PC-9 (cell line): ENCODE measurements at regions not wholly inside any gene's neighbourhood (a gene's known extent, or its start where the extent isn't known, plus 50 kb on each side); places are given as distances from the start of the nearest gene placed in this dataset.

Experiments used
- BruUV-seq: library from RNA; stranded (reverse); fragments of 400-500 nt; replicated peaks from 2 replicates; lab custom pipeline; 2021; lab: Mats Ljungman, UMichigan
- CTCF ChIA-PET: fragments of 300-600 bp; sonication (Branson Sonifier 250); formaldehyde crosslinking; loops from one replicate; lab custom pipeline; 2022; ENCODE audit warnings: antibody characterized with exemption; lab: Charles Lee
- POLR2A ChIA-PET: fragments of 300-600 bp; sonication (Branson Sonifier 250); formaldehyde crosslinking; loops from one replicate; lab custom pipeline; 2022; ENCODE audit warnings: antibody characterized with exemption; ENCODE audit not compliant: unreplicated experiment; lab: Charles Lee
- DNase-seq, 2 experiments: peaks; one replicate each; pipeline versions ENCODE4 v3.0.0 to v3.0.0-alpha.2; 2015 to 2022; ENCODE audit warnings: mixed read lengths in 1 of 2
- H2AFZ ChIP-seq: fragments of 200-600 bp; sonication (generic); 2 replicates; pipeline ENCODE4 v1.8.1; 2017; ENCODE audit warnings: antibody characterized with exemption
- H3F3A ChIP-seq: fragments of 200-600 bp; sonication (generic); 2 replicates; pipeline ENCODE4 v1.8.1; 2017; ENCODE audit warnings: antibody characterized with exemption, mild to moderate bottlenecking, low read depth; ENCODE audit not compliant: insufficient read depth
- H3K27ac ChIP-seq: fragments of 200-600 bp; sonication (generic); 2 replicates; pipeline ENCODE4 v1.6.1; 2016; ENCODE audit warnings: mixed run types
- H3K27me3 ChIP-seq: fragments of 200-600 bp; sonication (generic); 2 replicates; pipeline ENCODE4 v1.6.1; 2016; ENCODE audit warnings: low read depth, mixed run types; ENCODE audit not compliant: insufficient read depth
- H3K36me3 ChIP-seq: fragments of 200-600 bp; sonication (generic); 2 replicates; pipeline ENCODE4 v1.6.1; 2016; ENCODE audit warnings: low read depth, mixed run types
- H3K4me1 ChIP-seq: fragments of 200-600 bp; sonication (generic); replicated peaks from 2 replicates; pipeline ENCODE4 v1.6.1; 2016; ENCODE audit warnings: mixed run types; ENCODE audit not compliant: insufficient read depth
- H3K4me2 ChIP-seq: fragments of 200-600 bp; sonication (generic); 2 replicates; pipeline ENCODE4 v1.6.1; 2017; ENCODE audit warnings: mixed run types
- H3K4me3 ChIP-seq: fragments of 200-600 bp; sonication (generic); 2 replicates; pipeline ENCODE4 v1.6.1; 2016; ENCODE audit warnings: mixed run types
- H3K79me2 ChIP-seq: fragments of 200-600 bp; sonication (generic); 2 replicates; pipeline ENCODE4 v1.6.1; 2017; ENCODE audit warnings: low read depth, mixed run types
- H3K9me2 ChIP-seq: fragments of 200-600 bp; sonication (generic); 2 replicates; pipeline ENCODE4 v1.8.1; 2017; ENCODE audit warnings: mild to moderate bottlenecking; ENCODE audit not compliant: insufficient read depth
- H3K9me3 ChIP-seq: fragments of 200-600 bp; sonication (generic); 2 replicates; pipeline ENCODE4 v1.8.1; 2016; ENCODE audit warnings: low read depth; ENCODE audit not compliant: insufficient read depth
- H4K20me1 ChIP-seq: fragments of 200-600 bp; sonication (generic); 2 replicates; pipeline ENCODE4 v1.8.1; 2017; ENCODE audit not compliant: insufficient read depth
- CTCF ChIP-seq: fragments of 200-600 bp; sonication (generic); conservative IDR thresholded peaks from 2 replicates; pipeline ENCODE4 v1.6.1; 2017; ENCODE audit warnings: mixed run types, antibody characterized with exemption, mild to moderate bottlenecking, moderate library complexity
- EZH2 ChIP-seq: fragments of 200-600 bp; sonication (generic); IDR thresholded peaks from 2 replicates; pipeline ENCODE4 v1.8.0; 2017; ENCODE audit warnings: antibody characterized with exemption, low read depth
- intact Hi-C: fragments of 100-400 bp; cut with micrococcal nuclease; formaldehyde crosslinking; loops from one replicate; pipeline ENCODE4 v1.10.0; 2022; ENCODE audit not compliant: unreplicated experiment

GRCh38 chr3:163384383-163384782 lies 1693.9 kb downstream of the SI start:
- Histone ChIP-seq H3K9me2 (no peaks in the 10 kb centered on the region), H3K4me1 (no peaks in the 10 kb centered on the region), H3K9me3 (no peaks in the 10 kb centered on the region), H3K4me2 (no peak overlapping the region), H3K36me3 (no peaks in the 10 kb centered on the region), H3F3A (no peaks in the 10 kb centered on the region), H2AFZ (no peak overlapping the region), H3K27me3 (no peaks in the 10 kb centered on the region), H4K20me1 (no peaks in the 10 kb centered on the region), H3K79me2 (no peaks in the 10 kb centered on the region), H3K4me3 (no peak overlapping the region), H3K27ac (no peak overlapping the region)
- TF ChIP-seq EZH2 (no peak), CTCF (no peak)
- POLR2A ChIA-PET, result no interaction called here
- BruUV-seq, result no TSS peak
- intact Hi-C loops, result no loop called here
- DNase-seq, result no peak
- CTCF ChIA-PET, result no interaction called here

DNA sequence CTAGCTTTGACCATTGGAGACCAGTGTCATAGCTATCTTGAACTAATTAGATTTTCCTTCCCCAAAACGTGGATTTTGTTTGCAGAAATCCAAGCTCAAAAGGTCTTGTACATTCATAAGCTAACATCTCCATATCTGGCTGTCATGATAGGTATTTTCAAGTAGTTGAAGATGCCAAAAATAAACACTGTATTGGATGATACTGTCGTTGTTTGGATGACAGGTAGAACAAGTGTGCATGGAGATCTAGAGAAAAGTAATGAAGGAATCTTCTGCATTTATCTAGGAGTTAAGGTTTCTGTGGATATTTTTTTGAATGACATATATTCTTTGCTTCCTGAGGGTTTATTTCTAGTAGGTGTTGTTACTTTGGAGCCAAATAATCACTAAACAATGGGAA lies 1696.1 kb downstream of the SI start:
- Histone ChIP-seq H3K79me2 (no peaks in the 10 kb centered on the region), H3F3A (no peaks in the 10 kb centered on the region), H3K9me3 (no peaks in the 10 kb centered on the region), H3K9me2 (no peaks in the 10 kb centered on the region), H3K27me3 (no peaks in the 10 kb centered on the region), H3K36me3 (no peaks in the 10 kb centered on the region), H3K4me2 (no peak overlapping the region), H4K20me1 (no peaks in the 10 kb centered on the region), H2AFZ (no peak overlapping the region), H3K4me1 (no peaks in the 10 kb centered on the region), H3K27ac (no peak overlapping the region), H3K4me3 (no peak overlapping the region)
- intact Hi-C loops, result no loop called here
- BruUV-seq, result no TSS peak
- CTCF ChIA-PET, result no interaction called here
- POLR2A ChIA-PET, result no interaction called here
- TF ChIP-seq CTCF (no peak), EZH2 (no peak)
- DNase-seq, result no peak

GRCh38 chr3:163368168-163368567 lies 1710.1 kb downstream of the SI start:
- no peaks in the 10 kb centered on the region for H4K20me1 ChIP-seq
- H3K4me2 ChIP-seq, result no peak overlapping the region
- H3K27ac ChIP-seq, result no peak overlapping the region
- ChIA-PET CTCF (no interaction called here), POLR2A (no interaction called here)
- no peaks in the 10 kb centered on the region; the same call in 1 of the 2 replicates for H3K9me2 ChIP-seq
- H2AFZ ChIP-seq, result no peak overlapping the region
- intact Hi-C loops, result no loop called here
- no peaks in the 10 kb centered on the region for H3K79me2 ChIP-seq
- H3K4me1 ChIP-seq, result no peaks in the 10 kb centered on the region
- no TSS peak for BruUV-seq
- no peaks in the 10 kb centered on the region for H3K27me3 ChIP-seq
- H3K4me3 ChIP-seq, result no peak overlapping the region
- TF ChIP-seq CTCF (no peak), EZH2 (no peak)
- H3K36me3 ChIP-seq, result no peaks in the 10 kb centered on the region
- H3K9me3 ChIP-seq, result no peaks in the 10 kb centered on the region
- DNase-seq, result no peak
- no peaks in the 10 kb centered on the region for H3F3A ChIP-seq
